ENCODE measurements at regions not wholly inside any gene's neighbourhood (a gene's known extent, or its start where the extent isn't known, plus 50 kb on each side); places are given as distances from the start of the nearest gene placed in this dataset.

- no peak for DNase-seq
- Histone ChIP-seq H3K4me3 (no peak overlapping the region), H3K36me3 (no peaks in the 10 kb centered on the region), H3K27me3 (replicated peaks in 1 of 7) (no peaks in the 10 kb centered on the region), H3K27ac (no peak overlapping the region), H3K9me3 (no peaks in the 10 kb centered on the region), H3K4me1 (no peaks in the 10 kb centered on the region)
- intact Hi-C loops (cut with DNase I; ENCODE audit: low total_unique reads), result no loop called here
- TF ChIP-seq POLR2A (IDR thresholded peaks at IDR 0.05) (no peak), CTCF (IDR thresholded peaks at IDR 0.05 in 8 of 11, conservative IDR thresholded peaks at IDR 0.05 in 3 of 11) (no peak), POLR2AphosphoS5 (IDR thresholded peaks at IDR 0.05) (no peak)
Measured at GRCh38 chr11:26858098-26858497, 135.8 kb upstream of the FIBIN start.

- Histone ChIP-seq H3K27ac (no peak overlapping the region), H3K27me3 (replicated peaks in 1 of 7) (no peaks in the 10 kb centered on the region), H3K9me3 (peaks cover 0 to 5% (median 0%) of the 10 kb centered on the region in 8 donors), H3K4me1 (no peaks in the 10 kb centered on the region), H3K36me3 (no peaks in the 10 kb centered on the region), H3K4me3 (no peak overlapping the region)
- intact Hi-C loops (cut with DNase I; ENCODE audit: low total_unique reads), result no loop called here
- 63 to 79% (median 70%) methylated on average over 3 of the region's 3 CpGs for WGBS, 5 donors
- DNase-seq, result no peak
- no peak for TF ChIP-seq CTCF (IDR thresholded peaks at IDR 0.05 in 8 of 11, conservative IDR thresholded peaks at IDR 0.05 in 3 of 11)
- TF ChIP-seq POLR2A (IDR thresholded peaks at IDR 0.05), result no peak
- no peak for TF ChIP-seq POLR2AphosphoS5 (IDR thresholded peaks at IDR 0.05)
Measured at GRCh38 chr11:26859416-26859815, 134.5 kb upstream of the FIBIN start.

GRCh38 chr11:26860091-26860780, 133.7 kb upstream of the FIBIN start:
- Histone ChIP-seq H3K9me3 (peaks cover 0 to 5% (median 0%) of the 10 kb centered on the region in 8 donors), H3K27me3 (replicated peaks in 1 of 7) (no peaks in the 10 kb centered on the region), H3K4me1 (no peaks in the 10 kb centered on the region), H3K27ac (no peak overlapping the region), H3K36me3 (no peaks in the 10 kb centered on the region), H3K4me3 (no peak overlapping the region)
- TF ChIP-seq POLR2A (IDR thresholded peaks at IDR 0.05) (no peak), POLR2AphosphoS5 (IDR thresholded peaks at IDR 0.05) (no peak), CTCF (IDR thresholded peaks at IDR 0.05 in 8 of 11, conservative IDR thresholded peaks at IDR 0.05 in 3 of 11) (no peak)
- no peak for DNase-seq
- WGBS, 5 donors, result 83 to 95% (median 87%) methylated on average over 7 of the region's 7 CpGs
- intact Hi-C loops (cut with DNase I; ENCODE audit: low total_unique reads), result no loop called here

- peaks cover 0 to 8% (median 0%) of the 10 kb centered on the region in 8 donors for H3K9me3 ChIP-seq
- intact Hi-C loops (cut with DNase I; ENCODE audit: low total_unique reads), result no loop called here
- WGBS, 5 donors, result 66 to 92% (median 82%) methylated on average over 1 of the region's 1 CpG
Measured at GRCh38 chr11:26860895-26861294, 133.0 kb upstream of the FIBIN start.

More at GRCh38 chr11:26860895-26861294, 133.0 kb upstream of the FIBIN start:
- no peaks in the 10 kb centered on the region for H3K4me1 ChIP-seq
- no peak overlapping the region for H3K4me3 ChIP-seq
- H3K36me3 ChIP-seq, result no peaks in the 10 kb centered on the region
- no peak for TF ChIP-seq CTCF (IDR thresholded peaks at IDR 0.05 in 8 of 11, conservative IDR thresholded peaks at IDR 0.05 in 3 of 11)
- no peak for TF ChIP-seq POLR2A (IDR thresholded peaks at IDR 0.05)
- no peak for TF ChIP-seq POLR2AphosphoS5 (IDR thresholded peaks at IDR 0.05)
- no peak for DNase-seq
- H3K27ac ChIP-seq, result no peak overlapping the region
- H3K27me3 ChIP-seq (replicated peaks in 1 of 7), result no peaks in the 10 kb centered on the region

Measured in spleen (tissue), 11 donors.